Lower leg skin (tissue), 3 donors: ENCODE measurements at regions not wholly inside any gene's neighbourhood (a gene's known extent, or its start where the extent isn't known, plus 50 kb on each side); places are given as distances from the start of the nearest gene placed in this dataset.

Source experiments
- POLR2A ChIP-seq, 2 donors: fragments of 450-650 bp; IDR thresholded peaks; one replicate each; pipeline ENCODE4 v1.6.1; 2016 to 2017; ENCODE audit warnings: antibody characterized with exemption in 2 of 2, mild to moderate bottlenecking in 1 of 2, moderate library complexity in 1 of 2
- TF ChIP-seq, protein P1 (sequence below), 3 donors: fragments of 450-650 bp; IDR thresholded peaks; one replicate each; pipeline ENCODE4 v1.5.1; 2016; ENCODE audit warnings: antibody characterized with exemption in 3 of 3, mild to moderate bottlenecking in 3 of 3, moderate library complexity in 2 of 3

GRCh38 chr18:76052227-76052595, 442.8 kb downstream of the ZNF516 start:
- TF ChIP-seq, protein P1, sequence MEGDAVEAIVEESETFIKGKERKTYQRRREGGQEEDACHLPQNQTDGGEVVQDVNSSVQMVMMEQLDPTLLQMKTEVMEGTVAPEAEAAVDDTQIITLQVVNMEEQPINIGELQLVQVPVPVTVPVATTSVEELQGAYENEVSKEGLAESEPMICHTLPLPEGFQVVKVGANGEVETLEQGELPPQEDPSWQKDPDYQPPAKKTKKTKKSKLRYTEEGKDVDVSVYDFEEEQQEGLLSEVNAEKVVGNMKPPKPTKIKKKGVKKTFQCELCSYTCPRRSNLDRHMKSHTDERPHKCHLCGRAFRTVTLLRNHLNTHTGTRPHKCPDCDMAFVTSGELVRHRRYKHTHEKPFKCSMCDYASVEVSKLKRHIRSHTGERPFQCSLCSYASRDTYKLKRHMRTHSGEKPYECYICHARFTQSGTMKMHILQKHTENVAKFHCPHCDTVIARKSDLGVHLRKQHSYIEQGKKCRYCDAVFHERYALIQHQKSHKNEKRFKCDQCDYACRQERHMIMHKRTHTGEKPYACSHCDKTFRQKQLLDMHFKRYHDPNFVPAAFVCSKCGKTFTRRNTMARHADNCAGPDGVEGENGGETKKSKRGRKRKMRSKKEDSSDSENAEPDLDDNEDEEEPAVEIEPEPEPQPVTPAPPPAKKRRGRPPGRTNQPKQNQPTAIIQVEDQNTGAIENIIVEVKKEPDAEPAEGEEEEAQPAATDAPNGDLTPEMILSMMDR (IDR thresholded peaks at IDR 0.05) = no peak
- TF ChIP-seq POLR2A (IDR thresholded peaks at IDR 0.05) = no peak
